Vagina (tissue), 2 donors: ENCODE measurements at regions not wholly inside any gene's neighbourhood (a gene's known extent, or its start where the extent isn't known, plus 50 kb on each side); places are given as distances from the start of the nearest gene placed in this dataset.

Experiments
- POLR2A ChIP-seq, 2 donors: fragments of 450-650 bp; IDR thresholded peaks; one replicate each; pipeline ENCODE4 v1.6.1; 2017; ENCODE audit warnings: antibody characterized with exemption in 2 of 2, mild to moderate bottlenecking in 2 of 2, moderate library complexity in 2 of 2
- TF ChIP-seq, protein P1 (sequence below), 3 experiments: fragments of 450-650 bp in 2 of 3; fragments of 200-600 bp in 1 of 3; sonication (generic) in 1 of 3; IDR thresholded peaks; one replicate each; pipeline ENCODE4 v1.5.1; 2017 to 2019; ENCODE audit warnings: antibody characterized with exemption in 3 of 3, mild to moderate bottlenecking in 2 of 3, moderate library complexity in 2 of 3

DNA sequence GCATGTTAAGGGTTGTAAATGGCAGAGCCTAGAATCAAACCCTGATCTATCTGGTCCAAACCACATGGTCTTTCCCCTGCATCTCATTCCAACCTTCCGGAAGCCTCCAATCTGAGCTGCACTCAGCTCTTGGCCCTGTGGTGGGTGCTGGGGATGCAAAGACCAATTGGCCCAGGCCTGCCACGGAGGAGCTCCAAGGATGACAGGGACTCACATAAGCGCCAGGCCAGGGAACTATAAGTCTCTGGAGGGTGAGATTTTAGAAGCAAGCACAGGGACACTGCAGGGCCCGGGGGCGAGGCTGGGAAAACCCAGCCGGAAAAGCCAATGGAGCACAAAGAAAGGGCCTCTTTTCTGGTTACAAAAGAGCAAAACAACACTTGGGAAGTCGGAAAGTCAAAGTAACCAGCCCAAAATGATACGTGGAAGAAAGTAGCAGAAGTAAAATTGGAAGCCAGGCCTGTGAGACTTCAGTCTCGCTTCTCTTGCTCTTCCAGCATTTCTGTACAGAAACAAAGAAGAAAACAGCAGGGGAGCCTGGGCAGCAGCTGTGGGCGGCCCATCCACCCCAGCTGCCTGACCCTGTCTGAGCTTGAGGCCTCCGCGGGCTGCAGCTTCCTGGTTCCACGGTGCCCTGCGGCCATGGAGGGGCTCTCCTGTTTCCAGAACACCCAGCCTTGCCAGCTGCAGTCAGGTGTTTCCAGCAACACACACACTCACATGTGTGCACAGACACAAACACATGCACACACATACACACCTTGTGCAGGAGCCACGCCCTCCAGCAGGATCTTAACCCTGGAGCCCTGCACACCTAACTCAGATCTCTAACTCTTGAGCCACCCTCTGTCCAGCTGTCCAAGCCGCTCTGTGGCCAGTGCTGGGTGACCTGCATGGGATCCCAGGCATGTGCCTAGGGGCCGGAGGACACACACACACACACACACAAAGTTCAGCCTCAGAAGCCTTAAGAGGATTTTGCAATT lies 178.2 kb downstream of the BCL11B start:
- TF ChIP-seq, protein P1, sequence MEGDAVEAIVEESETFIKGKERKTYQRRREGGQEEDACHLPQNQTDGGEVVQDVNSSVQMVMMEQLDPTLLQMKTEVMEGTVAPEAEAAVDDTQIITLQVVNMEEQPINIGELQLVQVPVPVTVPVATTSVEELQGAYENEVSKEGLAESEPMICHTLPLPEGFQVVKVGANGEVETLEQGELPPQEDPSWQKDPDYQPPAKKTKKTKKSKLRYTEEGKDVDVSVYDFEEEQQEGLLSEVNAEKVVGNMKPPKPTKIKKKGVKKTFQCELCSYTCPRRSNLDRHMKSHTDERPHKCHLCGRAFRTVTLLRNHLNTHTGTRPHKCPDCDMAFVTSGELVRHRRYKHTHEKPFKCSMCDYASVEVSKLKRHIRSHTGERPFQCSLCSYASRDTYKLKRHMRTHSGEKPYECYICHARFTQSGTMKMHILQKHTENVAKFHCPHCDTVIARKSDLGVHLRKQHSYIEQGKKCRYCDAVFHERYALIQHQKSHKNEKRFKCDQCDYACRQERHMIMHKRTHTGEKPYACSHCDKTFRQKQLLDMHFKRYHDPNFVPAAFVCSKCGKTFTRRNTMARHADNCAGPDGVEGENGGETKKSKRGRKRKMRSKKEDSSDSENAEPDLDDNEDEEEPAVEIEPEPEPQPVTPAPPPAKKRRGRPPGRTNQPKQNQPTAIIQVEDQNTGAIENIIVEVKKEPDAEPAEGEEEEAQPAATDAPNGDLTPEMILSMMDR (IDR thresholded peaks at IDR 0.05) = no peak
- TF ChIP-seq POLR2A (IDR thresholded peaks at IDR 0.05) = no peak
